Kidney glomerular epithelial cell (primary cell): ENCODE measurements at regions not wholly inside any gene's neighbourhood (a gene's known extent, or its start where the extent isn't known, plus 50 kb on each side); places are given as distances from the start of the nearest gene placed in this dataset.
"Not testable (repeated sequence)": the region's sequence is repeated elsewhere in the genome, so short reads cannot be mapped to it uniquely, and the experiment has no call there.

Source experiments
- DNase-seq: peaks from one replicate; lab custom pipeline; 2025; lab: John Stamatoyannopoulos, UW

GRCh38 chr15:96138985-96139384, 191.5 kb upstream of the NR2F2 start:
- no peak for DNase-seq

- no peak for DNase-seq
These were observed 188.0 kb upstream of the NR2F2 start for GRCh38 chr15:96142498-96142897.

GRCh38 chr15:96144734-96145133, 185.8 kb upstream of the NR2F2 start:
- DNase-seq = no peak

- no peak for DNase-seq
These were observed 183.8 kb upstream of the NR2F2 start for GRCh38 chr15:96146726-96147125.

- DNase-seq = no peak
These were observed 183.2 kb upstream of the NR2F2 start for GRCh38 chr15:96147267-96147666.

- DNase-seq = peak; percentile 65
These were observed 180.2 kb upstream of the NR2F2 start for GRCh38 chr15:96150254-96150653.

DNA sequence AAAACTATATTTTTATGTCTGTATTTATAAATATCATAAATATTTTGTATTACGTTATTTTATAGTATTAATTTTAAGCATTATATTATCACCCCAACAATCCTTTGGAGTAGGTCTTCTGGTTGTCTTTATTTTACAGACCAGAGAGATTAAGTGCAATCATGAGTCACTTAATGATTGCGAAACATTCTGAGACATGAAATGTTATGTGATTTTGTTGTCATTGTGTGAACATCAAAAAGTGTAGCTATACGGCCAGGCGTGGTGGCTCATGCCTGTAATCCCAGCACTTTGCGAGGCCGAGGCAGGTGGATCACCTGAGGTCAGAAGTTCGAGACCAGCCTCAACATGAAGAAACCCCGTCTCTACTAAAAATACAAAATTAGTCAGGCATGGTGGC, 178.8 kb upstream of the NR2F2 start:
- not testable (repeated sequence) for DNase-seq

DNA sequence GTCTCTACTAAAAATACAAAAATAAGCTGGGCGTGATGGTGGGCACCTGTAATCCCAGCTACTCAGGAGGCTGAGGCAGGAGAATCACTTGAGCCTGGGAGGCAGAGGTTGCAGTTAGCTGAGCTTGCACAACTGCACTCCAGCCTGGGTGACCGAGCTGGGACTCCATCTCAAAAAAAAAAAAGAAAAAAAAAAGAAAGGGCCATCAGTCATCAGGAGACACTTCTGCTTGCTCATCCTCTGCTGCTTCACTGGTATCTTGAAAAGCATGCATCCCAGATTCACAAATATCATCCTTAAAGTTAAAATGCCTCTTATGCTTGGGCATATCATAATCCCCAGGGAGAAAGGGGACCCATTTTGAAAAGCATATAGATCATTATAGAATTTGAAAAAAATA, 176.6 kb upstream of the NR2F2 start:
- DNase-seq = no peak

DNA sequence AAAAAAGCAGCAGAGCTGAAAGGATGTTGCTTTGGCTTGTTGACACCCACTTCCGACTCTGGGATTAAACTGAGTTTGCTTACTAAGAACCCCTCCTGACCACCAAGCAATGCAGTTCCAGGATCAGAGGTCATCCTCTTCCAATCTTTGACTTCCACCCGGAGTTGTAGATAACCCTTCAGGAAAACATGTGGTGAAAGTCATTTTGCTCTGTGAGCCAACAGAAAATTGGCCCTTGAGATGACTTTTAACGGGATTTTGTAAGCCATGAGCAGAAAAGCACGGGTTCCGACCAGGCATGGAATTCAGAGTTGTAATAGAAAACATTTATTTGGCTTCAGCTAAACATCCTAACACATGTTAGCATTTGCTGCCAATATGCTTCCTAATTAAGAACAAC, 171.6 kb upstream of the NR2F2 start:
- no peak for DNase-seq

- no peak for DNase-seq
These were observed 170.2 kb upstream of the NR2F2 start for GRCh38 chr15:96160269-96160668.

DNA sequence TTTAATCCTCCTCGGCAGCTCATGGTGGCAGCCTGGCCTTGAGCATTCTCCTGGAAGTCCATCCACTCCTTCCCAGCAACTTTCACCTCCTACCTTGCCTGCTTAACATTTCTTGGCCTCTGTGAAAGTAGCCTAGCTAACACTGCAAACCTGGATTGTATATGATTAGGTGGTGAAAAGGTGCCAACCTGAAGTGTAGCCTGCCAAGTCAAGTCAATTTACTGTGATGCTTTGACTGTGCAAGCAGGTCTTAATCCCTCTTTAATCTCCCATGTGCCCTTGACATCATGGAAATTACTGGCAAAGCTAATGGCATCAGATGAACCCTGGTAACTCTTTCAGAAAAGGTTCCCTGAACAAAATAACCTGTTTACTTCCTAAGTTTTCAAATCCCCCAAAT, 169.7 kb upstream of the NR2F2 start:
- DNase-seq = no peak

GRCh38 chr15:96162322-96162721, 168.2 kb upstream of the NR2F2 start:
- DNase-seq = no peak

- no peak for DNase-seq
These were observed 165.4 kb upstream of the NR2F2 start for GRCh38 chr15:96165081-96165480.

DNA sequence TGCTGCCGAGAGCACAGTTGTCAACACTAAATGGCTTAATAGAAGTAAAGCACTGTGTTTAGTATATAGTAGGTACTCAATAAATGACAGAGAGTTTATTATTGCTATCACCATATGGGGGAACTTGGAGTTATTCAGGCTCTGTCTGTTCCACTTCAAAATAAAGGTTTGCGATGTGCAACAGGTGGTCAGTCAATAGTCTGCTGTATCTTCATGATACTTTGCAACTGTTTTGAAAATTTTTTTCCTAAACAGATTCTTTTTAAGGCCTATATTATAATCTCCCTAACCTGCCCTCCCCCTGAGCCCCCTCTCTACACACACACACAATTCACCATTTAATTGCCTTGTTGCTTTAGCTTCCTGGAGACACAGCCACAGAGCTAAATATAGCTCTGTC, 164.7 kb upstream of the NR2F2 start:
- DNase-seq = no peak

GRCh38 chr15:96166223-96167200, 164.0 kb upstream of the NR2F2 start:
- DNase-seq = no peak

DNA sequence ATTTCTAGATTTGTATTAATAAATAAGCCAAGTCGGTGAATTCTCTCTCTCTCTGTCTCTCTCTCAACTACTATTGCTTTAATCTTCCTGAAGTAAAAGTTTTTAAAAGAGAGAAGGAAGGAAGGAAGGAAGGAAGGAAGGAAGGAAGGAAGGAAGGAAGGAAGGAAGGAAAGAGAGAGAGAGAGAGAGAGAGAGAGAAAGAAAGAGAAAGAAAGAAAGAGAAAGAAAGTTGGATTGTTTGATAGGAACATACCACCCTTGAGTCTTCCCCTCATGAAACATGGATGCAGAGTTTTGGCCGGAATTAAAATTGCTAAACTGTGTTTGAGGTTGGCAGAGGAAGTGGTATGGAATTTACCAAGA, 159.9 kb upstream of the NR2F2 start:
- DNase-seq = not testable (repeated sequence)

GRCh38 chr15:96170979-96171739, 159.3 kb upstream of the NR2F2 start:
- peak; percentile 57 for DNase-seq

DNA sequence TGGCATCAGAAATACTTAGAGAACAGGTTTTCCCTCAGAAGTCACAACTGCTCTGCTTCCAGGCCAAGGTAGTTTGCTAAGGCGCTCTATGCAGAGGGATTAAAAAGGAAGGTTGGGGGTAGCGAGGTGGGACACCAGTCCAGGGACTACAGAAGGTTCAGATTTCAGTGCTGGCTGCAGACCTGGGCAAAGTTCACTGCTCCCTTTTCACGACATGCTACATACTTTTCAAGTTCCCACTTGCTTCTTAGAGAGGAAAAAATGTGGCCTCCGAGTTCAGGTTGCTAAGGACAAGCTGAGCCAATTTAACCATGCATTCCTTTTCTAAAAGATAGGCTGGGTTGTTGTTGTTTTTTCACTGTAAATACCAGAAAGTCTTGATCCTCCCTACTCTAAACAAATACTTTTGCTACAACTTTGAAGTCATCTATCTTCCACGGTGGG, 158.6 kb upstream of the NR2F2 start:
- peak; percentile 62 for DNase-seq

- DNase-seq = no peak
These were observed 158.1 kb upstream of the NR2F2 start for GRCh38 chr15:96172417-96172816.

- no peak for DNase-seq
These were observed 153.7 kb upstream of the NR2F2 start for GRCh38 chr15:96176831-96177230.

DNA sequence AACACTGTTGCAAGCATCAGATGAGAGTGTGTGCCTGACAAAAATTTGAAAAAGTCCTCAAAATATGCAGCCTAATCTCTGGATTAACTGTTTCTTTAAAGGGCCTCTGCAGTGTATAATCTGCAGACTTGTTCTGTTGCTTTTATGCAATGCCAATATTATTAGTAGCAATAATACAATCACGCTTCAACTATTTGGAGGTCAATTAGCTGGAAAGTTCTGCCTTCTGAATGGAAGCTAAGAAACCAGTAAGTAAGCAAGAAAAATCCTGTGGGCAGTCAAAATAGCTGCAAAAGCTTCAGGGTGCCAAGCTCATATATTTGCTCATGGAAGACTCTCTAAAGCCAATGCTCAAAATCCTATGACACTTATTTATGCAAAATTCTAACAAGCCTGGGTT, 153.2 kb upstream of the NR2F2 start:
- no peak for DNase-seq

- DNase-seq = no peak
These were observed 150.3 kb upstream of the NR2F2 start for GRCh38 chr15:96180087-96180748.

DNA sequence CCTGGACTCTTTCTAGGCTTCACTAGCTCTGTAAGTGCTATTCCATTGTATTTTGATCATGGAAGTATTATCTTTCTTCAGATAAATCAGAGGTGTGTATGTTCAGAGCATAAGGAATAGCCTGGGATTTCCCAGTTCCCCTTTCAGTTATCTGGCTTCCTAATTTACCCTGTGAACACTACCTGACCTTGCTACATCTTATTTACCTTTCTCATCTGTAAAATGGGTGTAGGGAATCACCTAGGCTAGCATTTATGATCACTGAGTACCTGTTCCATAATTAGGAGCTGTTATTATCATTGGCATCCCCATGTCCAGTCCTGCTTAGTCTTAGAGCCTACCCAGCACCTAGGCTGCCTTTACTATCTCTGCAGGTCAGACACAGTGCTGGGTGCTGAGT, 149.3 kb upstream of the NR2F2 start:
- no peak for DNase-seq
